Activated naive CD4-positive, alpha-beta T cell treated with anti-CD3 and anti-CD28 coated beads for 36 hours (primary cell): ENCODE measurements at regions not wholly inside any gene's neighbourhood (a gene's known extent, or its start where the extent isn't known, plus 50 kb on each side); places are given as distances from the start of the nearest gene placed in this dataset.

Experiments used
- CTCF ChIA-PET: fragments of 350-600 bp; sonication (Branson Sonifier 250); formaldehyde crosslinking; loops from one replicate; lab custom pipeline; 2021; ENCODE audit warnings: antibody characterized with exemption; lab: Charles Lee
- DNase-seq: peaks from one replicate; pipeline ENCODE4 v3.0.0-alpha.2; 2020
- H3K27ac Mint-ChIP-seq: one replicate; pipeline ENCODE4 v1.8.0; 2021; ENCODE audit warnings: mild to moderate bottlenecking, mixed read lengths
- H3K27me3 Mint-ChIP-seq: one replicate; pipeline ENCODE4 v1.8.0; 2021; ENCODE audit warnings: low read depth, mixed read lengths
- H3K36me3 Mint-ChIP-seq: one replicate; pipeline ENCODE4 v1.8.0; 2021; ENCODE audit warnings: low read depth, mixed read lengths
- H3K4me1 Mint-ChIP-seq: one replicate; pipeline ENCODE4 v1.8.0; 2021; ENCODE audit warnings: low read depth, mixed read lengths
- H3K4me3 Mint-ChIP-seq: one replicate; pipeline ENCODE4 v1.8.0; 2021; ENCODE audit warnings: mild to moderate bottlenecking, moderate library complexity, mixed read lengths
- H3K9me3 Mint-ChIP-seq: one replicate; pipeline ENCODE4 v1.8.0; 2021; ENCODE audit warnings: mixed read lengths
- intact Hi-C: fragments of 100-400 bp; cut with micrococcal nuclease; formaldehyde crosslinking; loops from one replicate; pipeline ENCODE4 v1.15.1; 2023

GRCh38 chr15:31525988-31526665 is 199.5 kb downstream of the KLF13 start:
- no peaks in the 10 kb centered on the region for H3K36me3 Mint-ChIP-seq
- CTCF ChIA-PET, result no interaction called here
- no peaks in the 10 kb centered on the region for H3K9me3 Mint-ChIP-seq
- no peak for DNase-seq
- H3K4me3 Mint-ChIP-seq, result no peak overlapping the region
- intact Hi-C loops, result no loop called here
- no peaks in the 10 kb centered on the region for H3K27me3 Mint-ChIP-seq
- no peaks in the 10 kb centered on the region for H3K4me1 Mint-ChIP-seq
- H3K27ac Mint-ChIP-seq, result no peak overlapping the region

GRCh38 chr15:31526916-31527690 is 200.5 kb downstream of the KLF13 start:
- CTCF ChIA-PET, result no interaction called here
- no peaks in the 10 kb centered on the region for H3K9me3 Mint-ChIP-seq
- intact Hi-C loops, result no loop called here

GRCh38 chr15:31528846-31529245 is 202.2 kb downstream of the KLF13 start:
- no peaks in the 10 kb centered on the region for H3K27me3 Mint-ChIP-seq
- no peaks in the 10 kb centered on the region for H3K4me1 Mint-ChIP-seq
- DNase-seq, result no peak
- no peaks in the 10 kb centered on the region for H3K36me3 Mint-ChIP-seq
- H3K4me3 Mint-ChIP-seq, result no peak overlapping the region
- intact Hi-C loops, result no loop called here
- CTCF ChIA-PET, result no interaction called here
- peaks cover under 1% of the 10 kb centered on the region for H3K9me3 Mint-ChIP-seq
- no peak overlapping the region for H3K27ac Mint-ChIP-seq

More at GRCh38 chr15:31526916-31527690, 200.5 kb downstream of the KLF13 start:
- H3K4me1 Mint-ChIP-seq, result no peaks in the 10 kb centered on the region
- H3K36me3 Mint-ChIP-seq, result no peaks in the 10 kb centered on the region
- no peak overlapping the region for H3K27ac Mint-ChIP-seq
- no peaks in the 10 kb centered on the region for H3K27me3 Mint-ChIP-seq
- H3K4me3 Mint-ChIP-seq, result no peak overlapping the region
- no peak for DNase-seq

GRCh38 chr15:31537770-31538592 is 211.3 kb downstream of the KLF13 start:
- peaks cover 1% of the 10 kb centered on the region for H3K36me3 Mint-ChIP-seq
- no peak for DNase-seq
- H3K27me3 Mint-ChIP-seq, result peaks cover 31% of the 10 kb centered on the region
- CTCF ChIA-PET, result no interaction called here
- H3K9me3 Mint-ChIP-seq, result peaks cover 3% of the 10 kb centered on the region
- no peaks in the 10 kb centered on the region for H3K4me1 Mint-ChIP-seq
- H3K27ac Mint-ChIP-seq, result no peak overlapping the region
- H3K4me3 Mint-ChIP-seq, result no peak overlapping the region
- intact Hi-C loops, result no loop called here

GRCh38 chr15:31540633-31541032 is 214.0 kb downstream of the KLF13 start:
- DNase-seq, result no peak
- H3K9me3 Mint-ChIP-seq, result no peaks in the 10 kb centered on the region
- H3K27me3 Mint-ChIP-seq, result peaks cover 31% of the 10 kb centered on the region

GRCh38 chr15:31544361-31544760 is 217.7 kb downstream of the KLF13 start:
- Mint-ChIP-seq H3K4me1 (peaks cover 13% of the 10 kb centered on the region), H3K36me3 (no peaks in the 10 kb centered on the region), H3K4me3 (no peak overlapping the region), H3K27me3 (peaks cover 23% of the 10 kb centered on the region), H3K27ac (no peak overlapping the region), H3K9me3 (no peaks in the 10 kb centered on the region)
- CTCF ChIA-PET, result no interaction called here
- intact Hi-C loops, result no loop called here
- no peak for DNase-seq

More at GRCh38 chr15:31540633-31541032, 214.0 kb downstream of the KLF13 start:
- Mint-ChIP-seq H3K4me1 (peaks cover 10% of the 10 kb centered on the region), H3K27ac (no peak overlapping the region), H3K4me3 (no peak overlapping the region), H3K36me3 (no peaks in the 10 kb centered on the region)
- CTCF ChIA-PET, result no interaction called here
- intact Hi-C loops, result no loop called here

- Mint-ChIP-seq H3K27ac (no peak overlapping the region), H3K4me3 (no peak overlapping the region), H3K27me3 (peaks cover 23% of the 10 kb centered on the region), H3K4me1 (peaks cover 13% of the 10 kb centered on the region), H3K36me3 (no peaks in the 10 kb centered on the region), H3K9me3 (no peaks in the 10 kb centered on the region)
- DNase-seq, result no peak
- CTCF ChIA-PET, result no interaction called here
- intact Hi-C loops, result no loop called here
Measured at GRCh38 chr15:31545257-31545656, 218.6 kb downstream of the KLF13 start.

GRCh38 chr15:31550211-31550977 is 223.8 kb downstream of the KLF13 start:
- Mint-ChIP-seq H3K27ac (no peak overlapping the region), H3K27me3 (peaks cover 16% of the 10 kb centered on the region), H3K9me3 (no peaks in the 10 kb centered on the region), H3K4me3 (no peak overlapping the region), H3K36me3 (no peaks in the 10 kb centered on the region), H3K4me1 (peaks cover 17% of the 10 kb centered on the region)
- no peak for DNase-seq
- CTCF ChIA-PET, result no interaction called here
- intact Hi-C loops, result loop anchor here (2.0 kb wide), 1 partner anchor 40 kb away; no protein-coding TSS in a partner anchor

GRCh38 chr15:31551323-31551722 is 224.7 kb downstream of the KLF13 start:
- Mint-ChIP-seq H3K4me3 (no peak overlapping the region), H3K36me3 (no peaks in the 10 kb centered on the region), H3K27me3 (peaks cover 15% of the 10 kb centered on the region), H3K27ac (no peak overlapping the region), H3K4me1 (peaks cover 16% of the 10 kb centered on the region), H3K9me3 (no peaks in the 10 kb centered on the region)
- intact Hi-C loops, result loop anchor here (2.0 kb wide), 1 partner anchor 41 kb away; no protein-coding TSS in a partner anchor
- DNase-seq, result peak; percentile 54
- CTCF ChIA-PET, result no interaction called here

GRCh38 chr15:31552482-31553099 is 226.0 kb downstream of the KLF13 start:
- H3K27me3 Mint-ChIP-seq, result peaks cover 10% of the 10 kb centered on the region
- H3K36me3 Mint-ChIP-seq, result no peaks in the 10 kb centered on the region
- no peak overlapping the region for H3K27ac Mint-ChIP-seq
- no peak for DNase-seq
- no peaks in the 10 kb centered on the region for H3K9me3 Mint-ChIP-seq
- no peak overlapping the region for H3K4me3 Mint-ChIP-seq
- H3K4me1 Mint-ChIP-seq, result peaks cover 16% of the 10 kb centered on the region
- intact Hi-C loops, result no loop called here
- CTCF ChIA-PET, result no interaction called here

GRCh38 chr15:31554261-31554660 is 227.6 kb downstream of the KLF13 start:
- H3K4me3 Mint-ChIP-seq, result no peak overlapping the region

More at GRCh38 chr15:31554261-31554660, 227.6 kb downstream of the KLF13 start:
- intact Hi-C loops, result no loop called here
- H3K36me3 Mint-ChIP-seq, result no peaks in the 10 kb centered on the region
- peaks cover 6% of the 10 kb centered on the region for H3K27me3 Mint-ChIP-seq
- peaks cover 14% of the 10 kb centered on the region for H3K4me1 Mint-ChIP-seq
- CTCF ChIA-PET, result no interaction called here
- no peak overlapping the region for H3K27ac Mint-ChIP-seq
- no peaks in the 10 kb centered on the region for H3K9me3 Mint-ChIP-seq
- DNase-seq, result no peak
